ENCODE measurements at regions not wholly inside any gene's neighbourhood (a gene's known extent, or its start where the extent isn't known, plus 50 kb on each side); places are given as distances from the start of the nearest gene placed in this dataset.
"Not testable (repeated sequence)": the region's sequence is repeated elsewhere in the genome, so short reads cannot be mapped to it uniquely, and the experiment has no call there.

DNA sequence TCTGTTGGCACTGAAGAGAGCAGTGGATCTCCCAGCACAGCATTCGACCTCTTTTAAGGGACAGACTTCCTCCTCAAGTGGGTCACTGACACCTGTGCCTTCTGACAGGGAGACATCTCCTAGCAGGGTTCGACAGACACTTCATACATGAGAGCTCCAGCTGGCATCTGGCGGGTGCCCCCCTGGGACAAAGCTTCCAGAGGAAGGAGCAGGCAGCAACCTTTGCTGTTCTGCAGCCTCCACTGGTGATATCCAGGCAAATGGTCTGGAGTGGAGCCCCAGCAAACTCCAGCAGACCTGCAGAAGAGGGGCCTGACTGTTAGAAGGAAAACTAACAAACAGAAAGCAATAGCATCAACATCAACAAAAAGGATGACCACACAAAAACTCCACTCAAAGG lies 624.3 kb upstream of the CCDC179 start:
- TF ChIP-seq, protein P1, sequence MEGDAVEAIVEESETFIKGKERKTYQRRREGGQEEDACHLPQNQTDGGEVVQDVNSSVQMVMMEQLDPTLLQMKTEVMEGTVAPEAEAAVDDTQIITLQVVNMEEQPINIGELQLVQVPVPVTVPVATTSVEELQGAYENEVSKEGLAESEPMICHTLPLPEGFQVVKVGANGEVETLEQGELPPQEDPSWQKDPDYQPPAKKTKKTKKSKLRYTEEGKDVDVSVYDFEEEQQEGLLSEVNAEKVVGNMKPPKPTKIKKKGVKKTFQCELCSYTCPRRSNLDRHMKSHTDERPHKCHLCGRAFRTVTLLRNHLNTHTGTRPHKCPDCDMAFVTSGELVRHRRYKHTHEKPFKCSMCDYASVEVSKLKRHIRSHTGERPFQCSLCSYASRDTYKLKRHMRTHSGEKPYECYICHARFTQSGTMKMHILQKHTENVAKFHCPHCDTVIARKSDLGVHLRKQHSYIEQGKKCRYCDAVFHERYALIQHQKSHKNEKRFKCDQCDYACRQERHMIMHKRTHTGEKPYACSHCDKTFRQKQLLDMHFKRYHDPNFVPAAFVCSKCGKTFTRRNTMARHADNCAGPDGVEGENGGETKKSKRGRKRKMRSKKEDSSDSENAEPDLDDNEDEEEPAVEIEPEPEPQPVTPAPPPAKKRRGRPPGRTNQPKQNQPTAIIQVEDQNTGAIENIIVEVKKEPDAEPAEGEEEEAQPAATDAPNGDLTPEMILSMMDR (IDR thresholded peaks at IDR 0.05): not testable (repeated sequence)
- not testable (repeated sequence) for TF ChIP-seq POLR2A (IDR thresholded peaks at IDR 0.05)

Measured in esophagus squamous epithelium (tissue), 4 donors.